22Rv1 (cell line): ENCODE measurements at regions not wholly inside any gene's neighbourhood (a gene's known extent, or its start where the extent isn't known, plus 50 kb on each side); places are given as distances from the start of the nearest gene placed in this dataset.

Source experiments
- ZFX ChIP-seq: fragments of 450-650 bp; IDR thresholded peaks from 2 replicates; pipeline ENCODE4 v1.6.1; 2017; ENCODE audit warnings: antibody characterized with exemption, borderline replicate concordance
- TF ChIP-seq, protein P1 (sequence below): fragments of 450-650 bp; IDR thresholded peaks from 2 replicates; pipeline ENCODE4 v1.5.1; 2017; ENCODE audit warnings: mild to moderate bottlenecking

GRCh38 chr9:86865952-86866351, 81.4 kb downstream of the GAS1 start:
- TF ChIP-seq, protein P1, sequence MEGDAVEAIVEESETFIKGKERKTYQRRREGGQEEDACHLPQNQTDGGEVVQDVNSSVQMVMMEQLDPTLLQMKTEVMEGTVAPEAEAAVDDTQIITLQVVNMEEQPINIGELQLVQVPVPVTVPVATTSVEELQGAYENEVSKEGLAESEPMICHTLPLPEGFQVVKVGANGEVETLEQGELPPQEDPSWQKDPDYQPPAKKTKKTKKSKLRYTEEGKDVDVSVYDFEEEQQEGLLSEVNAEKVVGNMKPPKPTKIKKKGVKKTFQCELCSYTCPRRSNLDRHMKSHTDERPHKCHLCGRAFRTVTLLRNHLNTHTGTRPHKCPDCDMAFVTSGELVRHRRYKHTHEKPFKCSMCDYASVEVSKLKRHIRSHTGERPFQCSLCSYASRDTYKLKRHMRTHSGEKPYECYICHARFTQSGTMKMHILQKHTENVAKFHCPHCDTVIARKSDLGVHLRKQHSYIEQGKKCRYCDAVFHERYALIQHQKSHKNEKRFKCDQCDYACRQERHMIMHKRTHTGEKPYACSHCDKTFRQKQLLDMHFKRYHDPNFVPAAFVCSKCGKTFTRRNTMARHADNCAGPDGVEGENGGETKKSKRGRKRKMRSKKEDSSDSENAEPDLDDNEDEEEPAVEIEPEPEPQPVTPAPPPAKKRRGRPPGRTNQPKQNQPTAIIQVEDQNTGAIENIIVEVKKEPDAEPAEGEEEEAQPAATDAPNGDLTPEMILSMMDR, result no peak
- TF ChIP-seq ZFX, result no peak
